HG03025 (cell line): ENCODE measurements at regions not wholly inside any gene's neighbourhood (a gene's known extent, or its start where the extent isn't known, plus 50 kb on each side); places are given as distances from the start of the nearest gene placed in this dataset.
"Not testable (repeated sequence)": the region's sequence is repeated elsewhere in the genome, so short reads cannot be mapped to it uniquely, and the experiment has no call there.

Experiments used
- ATAC-seq: cut with Tn5 transposase; IDR thresholded peaks from one replicate; pipeline ENCODE4 v1.9.1; 2021; ENCODE audit warnings: mild to moderate bottlenecking, moderate library complexity; ENCODE audit not compliant: unreplicated experiment, low FRiP score

- ATAC-seq: no peak
Observed at GRCh38 chr12:23139026-23139425, 514.1 kb downstream of the ETNK1 start.

GRCh38 chr12:23140710-23141109 is 515.7 kb downstream of the ETNK1 start:
- no peak for ATAC-seq

- no peak for ATAC-seq
Observed at GRCh38 chr12:23141335-23141734, 516.4 kb downstream of the ETNK1 start.

- not testable (repeated sequence) for ATAC-seq
Observed at GRCh38 chr12:23146070-23146469, 521.1 kb downstream of the ETNK1 start.

GRCh38 chr12:23168459-23168858 is 543.5 kb downstream of the ETNK1 start:
- ATAC-seq: no peak

GRCh38 chr12:23169012-23169695 is 544.2 kb downstream of the ETNK1 start:
- no peak for ATAC-seq

GRCh38 chr12:23169696-23170013 is 544.7 kb downstream of the ETNK1 start:
- ATAC-seq: no peak

- ATAC-seq: no peak
Observed at GRCh38 chr12:23174917-23175316, 549.9 kb downstream of the ETNK1 start.

- no peak for ATAC-seq
Observed at GRCh38 chr12:23185346-23185745, 560.4 kb downstream of the ETNK1 start.

GRCh38 chr12:23186950-23187349 is 562.0 kb downstream of the ETNK1 start:
- ATAC-seq: no peak

GRCh38 chr12:23193552-23193951 is 568.6 kb downstream of the ETNK1 start:
- no peak for ATAC-seq

GRCh38 chr12:23197266-23197665 is 572.3 kb downstream of the ETNK1 start:
- ATAC-seq: no peak

GRCh38 chr12:23202728-23203127 is 577.8 kb downstream of the ETNK1 start:
- ATAC-seq: no peak

GRCh38 chr12:23204933-23205778 is 580.2 kb downstream of the ETNK1 start:
- peak; percentile 98 for ATAC-seq

- no peak for ATAC-seq
Observed at GRCh38 chr12:23209793-23210192, 584.8 kb downstream of the ETNK1 start.

- no peak for ATAC-seq
Observed at GRCh38 chr12:23210573-23210972, 585.6 kb downstream of the ETNK1 start.

GRCh38 chr12:23211384-23212320 is 586.7 kb downstream of the ETNK1 start:
- ATAC-seq: no peak

GRCh38 chr12:23217158-23217557 is 592.2 kb downstream of the ETNK1 start:
- ATAC-seq: no peak

GRCh38 chr12:23217667-23218066 is 592.7 kb downstream of the ETNK1 start:
- ATAC-seq: no peak

- ATAC-seq: no peak
Observed at GRCh38 chr12:23221066-23221465, 596.1 kb downstream of the ETNK1 start.

GRCh38 chr12:23221926-23222325 is 597.0 kb downstream of the ETNK1 start:
- ATAC-seq: no peak
